ENCODE measurements at regions not wholly inside any gene's neighbourhood (a gene's known extent, or its start where the extent isn't known, plus 50 kb on each side); places are given as distances from the start of the nearest gene placed in this dataset.
A peak's percentile ranks its signal among the peaks of the same experiment; 100 is the strongest.

DNA sequence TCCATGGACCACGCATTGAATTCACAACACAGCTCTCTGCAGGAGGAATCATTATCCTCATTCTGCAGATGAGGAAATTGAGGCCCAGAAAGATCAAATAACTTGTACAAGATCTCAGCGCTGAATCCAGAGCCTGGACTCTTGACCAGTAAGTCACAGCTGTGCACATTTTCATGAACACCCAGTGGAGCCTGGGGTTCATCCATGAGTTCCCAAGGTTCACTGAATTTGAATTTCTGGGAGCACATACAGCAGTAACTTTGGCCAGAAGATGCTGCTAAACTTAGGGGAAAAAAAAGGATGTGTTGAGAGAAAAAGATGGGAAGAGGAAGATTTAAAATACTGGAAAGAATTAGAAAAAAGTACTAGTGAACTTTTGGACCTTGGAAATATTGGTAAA, 218.7 kb upstream of the PPARGC1A start:
- DNase-seq (ENCODE audit: low read depth): no peak

DNA sequence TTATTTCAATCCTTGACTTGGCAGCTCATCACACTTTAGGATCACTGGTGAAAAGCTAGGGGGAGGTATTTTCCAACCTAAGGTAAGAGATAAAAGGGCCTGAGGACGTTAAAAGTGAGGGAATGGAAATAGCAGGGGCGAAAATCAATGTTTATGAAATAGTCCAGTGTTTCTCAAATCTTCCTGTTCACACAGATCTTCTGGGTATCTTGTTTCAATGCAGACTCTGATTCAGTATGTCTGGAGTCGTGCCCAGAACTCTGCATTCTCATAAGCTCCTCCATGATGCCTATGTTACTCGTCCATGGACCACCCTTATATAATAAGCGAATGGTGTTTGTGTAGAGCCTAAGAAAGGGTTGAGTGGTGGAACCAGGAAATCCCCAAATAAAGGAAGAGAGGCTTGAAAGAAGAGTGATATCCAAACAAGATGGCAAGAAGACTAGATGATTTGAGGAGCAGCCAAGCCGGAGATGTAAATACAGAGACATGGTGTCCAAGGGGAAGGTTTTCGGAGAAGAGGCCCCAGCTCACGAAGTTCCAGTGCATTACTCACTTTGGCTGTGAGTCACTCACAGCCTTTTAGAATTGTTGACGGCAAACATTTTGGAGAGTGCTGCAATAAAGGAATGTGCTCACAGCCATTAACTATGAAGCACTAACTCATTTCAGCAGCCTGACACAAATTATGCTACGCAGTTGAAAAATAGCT, 215.6 kb upstream of the PPARGC1A start:
- peak; percentile 63 for DNase-seq (ENCODE audit: low read depth)

DNA sequence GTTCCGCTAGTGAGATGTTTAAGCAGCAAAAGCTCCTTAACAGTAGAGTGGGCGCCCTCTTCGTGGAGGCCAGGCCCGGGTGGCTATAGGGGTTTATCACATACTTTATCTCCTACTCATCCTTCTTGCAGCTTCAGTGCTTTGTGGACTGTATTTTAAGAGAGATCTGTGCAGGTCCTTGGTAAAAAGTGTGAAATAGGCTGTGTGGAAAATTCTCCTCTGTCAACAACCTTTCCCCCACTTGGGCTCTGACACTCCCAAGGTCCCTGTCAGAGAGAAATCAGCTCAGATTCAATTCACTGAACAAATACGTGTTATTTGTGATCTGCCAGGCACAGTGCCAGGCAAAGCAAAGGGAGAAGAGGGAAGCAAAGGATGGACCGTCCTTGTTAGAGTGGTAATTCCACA, 214.3 kb upstream of the PPARGC1A start:
- peak; percentile 8 for DNase-seq (ENCODE audit: low read depth)

DNA sequence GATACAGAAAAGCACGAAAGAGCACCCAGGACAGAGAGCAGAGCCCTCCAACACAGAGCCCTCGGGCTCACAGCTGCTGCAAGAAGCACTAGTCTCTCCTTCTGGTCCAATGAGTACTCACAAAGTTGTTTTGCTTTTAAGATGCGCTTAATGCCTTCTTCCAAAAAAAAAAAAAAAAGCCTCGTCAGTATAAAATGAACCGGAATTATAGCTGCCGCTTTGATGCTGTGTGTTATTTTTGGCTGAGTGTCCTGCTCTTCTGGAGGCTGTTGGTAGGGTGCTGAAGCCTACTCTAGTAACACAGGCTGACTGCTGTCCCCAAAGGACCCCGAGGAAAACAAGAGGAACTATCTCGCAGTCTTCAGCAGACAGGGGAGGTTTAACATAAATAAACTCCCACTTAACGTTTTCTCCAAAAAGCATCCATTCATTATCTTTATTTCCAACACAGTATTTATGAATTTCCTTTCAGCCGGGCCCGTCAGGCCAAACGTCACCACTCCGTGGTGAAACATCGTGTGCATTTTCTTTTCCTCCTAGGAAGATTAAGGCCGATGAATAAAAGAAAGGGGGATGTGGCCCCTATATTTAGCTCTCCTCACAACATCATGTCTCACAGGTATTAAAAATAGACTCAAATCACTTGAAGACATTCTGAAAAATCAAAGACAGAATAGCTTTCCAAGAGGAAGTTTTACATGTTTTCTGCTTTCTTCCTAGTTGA, 213.7 kb upstream of the PPARGC1A start:
- no peak for DNase-seq (ENCODE audit: low read depth)

DNA sequence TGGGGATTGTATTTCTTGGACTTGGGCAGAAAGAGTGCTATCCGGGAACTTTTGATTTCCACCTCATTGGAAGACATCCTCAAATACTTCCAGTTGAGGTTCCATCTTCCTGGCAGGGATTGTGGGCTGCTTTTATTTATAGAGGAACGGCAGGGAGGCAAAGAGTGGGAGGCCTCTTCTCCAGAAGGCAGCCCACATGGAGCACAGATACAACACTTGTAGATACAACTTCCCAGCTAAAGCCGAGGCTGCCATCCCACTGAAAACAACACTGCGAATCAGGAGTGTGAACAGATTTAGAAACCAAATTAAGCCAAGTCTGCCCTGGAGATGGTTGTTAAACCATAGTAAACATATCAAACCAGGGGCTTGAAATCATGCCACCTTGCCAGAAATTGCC, 212.8 kb upstream of the PPARGC1A start:
- no peak for DNase-seq (ENCODE audit: low read depth)

DNA sequence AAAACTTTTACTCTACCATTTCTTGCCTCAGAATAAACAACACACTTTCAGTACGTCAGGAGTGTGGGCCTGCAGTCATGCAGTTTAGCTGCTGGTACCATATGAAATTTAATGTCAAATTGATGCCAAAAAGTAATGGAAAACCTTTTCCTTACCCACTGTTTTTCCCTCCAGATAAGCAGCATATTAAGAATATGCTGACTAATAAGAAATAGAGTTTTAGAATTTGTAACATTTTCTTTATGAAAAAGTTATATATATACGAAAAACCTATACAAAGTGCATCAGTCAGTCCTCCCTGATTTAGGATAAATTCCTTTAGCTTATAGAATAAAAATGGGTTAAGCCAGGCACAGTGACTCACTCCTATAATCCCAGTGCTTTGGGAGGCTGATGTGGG, 206.8 kb upstream of the PPARGC1A start:
- no peak for DNase-seq (ENCODE audit: low read depth)

DNA sequence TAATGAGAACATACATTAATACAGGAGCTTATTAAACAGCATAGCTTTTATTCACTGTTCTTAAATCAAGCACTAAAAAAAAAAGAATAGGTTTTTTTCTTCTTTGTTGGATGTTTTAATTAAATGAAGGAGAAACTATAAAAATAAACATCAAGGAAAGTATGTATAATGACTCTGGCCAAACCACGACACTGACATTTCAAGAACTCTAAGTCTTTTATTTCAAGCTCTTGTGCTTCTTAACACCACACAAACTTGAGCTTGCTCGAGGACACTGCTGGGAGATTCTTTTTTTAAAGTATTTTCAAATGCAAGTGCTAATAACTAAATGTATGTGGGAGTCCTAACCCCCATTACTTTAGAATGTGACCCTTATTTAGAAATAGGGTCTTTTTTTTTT, 204.9 kb upstream of the PPARGC1A start:
- DNase-seq (ENCODE audit: low read depth): no peak

DNA sequence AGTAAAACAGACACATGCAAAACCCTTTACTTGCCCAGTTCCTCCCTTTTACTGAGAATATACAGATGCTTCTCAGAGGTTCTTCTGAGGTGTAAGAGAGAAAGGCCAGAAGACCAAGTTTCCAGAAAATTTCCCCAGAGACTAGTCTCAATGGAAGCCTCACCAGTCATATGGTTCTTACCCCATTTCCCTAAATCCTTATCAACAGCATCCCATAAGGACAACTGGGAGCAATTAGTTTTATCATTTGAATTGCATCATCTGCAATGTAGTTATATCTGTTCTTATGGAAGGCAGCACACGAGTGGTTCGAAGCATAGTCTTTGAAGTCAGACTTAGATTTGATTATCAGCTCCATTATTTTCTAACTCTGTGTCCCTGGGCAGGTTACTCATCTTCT, 203.6 kb upstream of the PPARGC1A start:
- DNase-seq (ENCODE audit: low read depth): no peak

DNA sequence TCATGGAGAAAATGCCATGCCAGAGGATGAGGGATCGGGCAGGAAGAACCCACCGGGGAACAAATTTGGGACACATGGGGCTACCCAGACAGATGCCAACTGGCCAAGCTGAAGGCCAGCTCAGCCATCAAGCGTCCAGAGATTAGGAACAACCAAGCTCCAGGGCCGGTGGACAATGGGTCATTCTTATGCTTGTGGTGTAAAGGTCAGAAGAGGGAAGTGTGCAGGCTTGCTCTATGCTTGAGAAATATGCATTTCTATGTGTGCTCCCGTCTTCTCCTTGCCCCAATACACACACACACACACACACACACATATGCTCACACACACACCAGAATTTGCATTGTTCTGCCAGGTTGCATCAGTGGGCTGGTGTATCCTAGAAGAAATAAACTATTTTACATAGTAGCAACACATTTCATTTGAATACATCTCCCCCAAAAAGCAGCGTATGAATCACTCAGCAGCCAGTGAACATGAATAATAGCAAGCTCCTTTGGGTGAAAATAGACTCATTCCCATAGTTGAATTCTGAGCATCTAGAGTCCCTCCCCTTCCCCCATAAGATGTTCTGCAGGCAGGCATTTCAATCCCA, 201.9 kb upstream of the PPARGC1A start:
- DNase-seq (ENCODE audit: low read depth): no peak

DNA sequence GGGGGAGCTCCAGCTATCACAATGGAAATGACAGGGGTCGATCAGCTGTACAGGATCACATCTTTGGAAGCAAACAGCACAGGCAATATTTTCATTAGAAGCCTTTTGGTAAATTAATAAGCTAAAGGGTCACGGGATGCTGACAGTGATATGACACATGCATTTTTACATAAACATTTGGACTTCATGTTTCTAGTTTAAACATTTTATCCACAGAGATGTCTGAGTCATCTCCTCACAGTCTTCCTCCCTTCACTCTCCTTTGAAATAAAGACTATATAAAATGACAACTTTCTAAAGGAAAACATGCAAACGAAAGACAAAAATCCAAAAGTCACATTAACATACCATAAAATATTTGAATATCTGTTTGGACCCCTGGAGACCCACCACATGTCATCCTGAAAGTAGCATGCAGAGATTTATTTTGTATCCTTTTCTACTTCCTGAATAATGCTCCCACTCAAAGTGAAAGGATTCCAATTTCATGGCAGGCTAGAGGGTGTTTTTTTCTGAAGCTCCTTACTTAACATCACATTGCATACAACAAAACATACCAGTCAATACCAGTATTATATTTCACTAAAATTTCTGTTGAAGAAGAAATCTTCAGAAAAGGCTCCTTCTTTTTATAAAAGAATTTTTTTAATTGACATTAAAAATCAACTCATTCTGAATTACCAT, 200.1 kb upstream of the PPARGC1A start:
- DNase-seq (ENCODE audit: low read depth): no peak

DNA sequence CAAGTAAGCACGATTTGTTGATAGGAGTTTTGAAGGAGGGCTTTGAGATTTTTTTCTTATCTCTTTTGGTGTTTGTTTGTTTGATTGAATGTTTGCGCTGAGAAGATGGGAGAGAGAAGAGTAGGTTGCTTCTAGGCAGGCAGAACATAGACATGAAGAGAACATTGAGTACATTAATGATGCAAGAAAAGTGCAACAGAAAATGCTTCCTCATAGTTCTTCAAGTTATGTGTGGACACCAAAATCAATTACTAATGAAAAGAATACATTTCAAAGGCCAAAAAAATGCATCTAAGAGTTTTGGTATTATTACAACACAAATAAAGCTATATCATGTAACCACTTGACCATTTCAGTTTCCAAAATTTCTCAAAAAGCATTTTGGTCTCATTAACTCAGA, 191.0 kb upstream of the PPARGC1A start:
- DNase-seq (ENCODE audit: low read depth): no peak

DNA sequence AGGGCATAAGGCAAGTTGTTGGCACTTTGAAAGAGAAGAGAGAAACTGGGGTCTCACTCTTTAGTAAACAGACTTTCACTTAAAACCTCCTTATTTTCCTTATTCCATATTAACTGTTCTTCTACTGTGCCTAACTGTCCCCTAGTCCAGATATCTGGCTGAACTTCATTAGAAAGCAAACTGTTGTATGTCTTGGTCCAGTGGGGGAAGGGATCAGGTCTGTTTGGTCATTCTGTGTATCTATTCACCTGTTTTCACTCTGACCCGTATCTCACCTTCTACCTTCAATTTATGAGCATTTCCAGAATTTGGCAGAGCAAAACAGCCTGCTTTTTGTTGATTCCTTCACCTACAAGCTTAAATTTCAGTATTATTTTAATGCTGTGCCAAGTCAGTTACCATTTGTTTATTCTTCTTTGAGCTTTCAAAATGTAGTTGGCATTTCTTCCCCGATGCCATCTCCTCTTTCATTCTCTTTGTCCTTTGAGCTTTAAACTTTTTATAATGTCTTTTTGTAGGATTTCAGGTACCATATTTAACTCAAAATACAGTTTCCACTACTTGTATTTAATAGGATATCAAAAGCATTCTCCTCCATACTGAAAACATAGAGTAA, 188.6 kb upstream of the PPARGC1A start:
- no peak for DNase-seq (ENCODE audit: low read depth)

DNA sequence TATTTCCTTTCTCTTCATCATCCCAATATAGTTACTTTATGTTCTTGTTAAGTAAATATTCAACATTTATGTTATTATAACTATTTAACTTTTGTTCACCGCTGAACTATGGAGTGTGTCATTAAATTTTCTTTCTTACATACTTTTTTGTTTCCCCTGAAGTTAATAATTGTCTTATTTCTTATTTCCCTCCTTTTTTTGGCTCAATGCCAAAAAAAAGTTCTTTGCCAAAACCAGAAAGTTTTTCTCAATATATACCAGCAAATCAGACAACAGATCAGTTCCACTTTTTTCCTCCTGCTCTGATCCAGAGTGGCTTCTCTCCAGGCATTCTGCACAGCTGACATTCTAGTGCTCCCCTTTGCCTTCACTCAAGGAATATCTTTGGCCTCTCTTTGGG, 187.0 kb upstream of the PPARGC1A start:
- DNase-seq (ENCODE audit: low read depth): no peak

DNA sequence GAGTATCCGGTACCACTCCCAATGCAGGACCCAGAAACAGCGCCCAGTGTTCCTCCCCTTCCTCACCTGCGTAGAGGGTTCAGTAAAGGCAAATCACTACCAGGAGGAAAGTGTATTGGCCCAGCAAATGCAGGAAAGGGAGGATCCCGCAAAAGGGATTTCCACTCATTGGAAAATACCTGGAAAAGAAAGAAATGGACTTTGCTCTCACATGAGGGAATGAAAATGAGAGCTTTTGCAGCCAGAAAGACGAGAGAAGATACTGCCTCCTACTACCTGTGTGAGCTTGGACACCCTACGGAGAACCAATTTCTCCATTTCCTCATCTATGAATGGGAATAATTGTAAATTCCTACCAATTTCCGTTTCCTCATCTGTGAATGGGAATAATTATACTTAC, 184.1 kb upstream of the PPARGC1A start:
- no peak for DNase-seq (ENCODE audit: low read depth)

DNA sequence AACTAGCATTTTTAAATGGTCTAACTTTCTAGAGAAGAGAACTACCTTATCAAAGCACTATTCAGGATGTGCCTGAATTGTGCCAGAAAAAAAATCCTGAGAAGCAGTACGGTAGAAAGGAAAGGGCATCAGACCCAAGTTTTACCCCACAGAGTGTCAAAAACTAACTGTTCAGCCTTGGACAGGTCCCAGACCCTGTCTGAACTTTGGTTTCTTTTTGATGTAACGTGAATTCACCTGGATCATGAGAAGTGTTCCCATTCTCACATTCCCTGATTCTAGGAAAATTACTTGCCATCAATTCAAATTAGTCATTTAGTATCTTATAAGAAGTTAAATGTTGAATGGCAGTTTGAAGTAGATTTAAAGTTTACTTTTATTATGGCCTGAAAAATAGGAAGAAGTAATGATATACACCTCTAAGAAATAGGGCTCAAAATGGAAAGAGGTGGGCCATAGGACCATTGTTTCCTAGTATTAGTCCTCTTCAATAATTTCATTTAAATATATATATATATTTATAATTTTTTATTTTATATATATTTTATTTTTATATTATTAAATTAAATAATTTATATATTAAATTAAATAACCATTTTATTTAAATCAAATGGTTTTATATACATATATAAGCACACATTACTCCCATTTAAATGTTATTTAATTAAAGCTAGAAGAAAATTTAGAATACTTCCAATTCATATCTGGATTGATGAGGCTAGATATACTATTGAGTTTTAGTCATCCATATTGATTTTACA, 181.9 kb upstream of the PPARGC1A start:
- no peak for DNase-seq (ENCODE audit: low read depth)

DNA sequence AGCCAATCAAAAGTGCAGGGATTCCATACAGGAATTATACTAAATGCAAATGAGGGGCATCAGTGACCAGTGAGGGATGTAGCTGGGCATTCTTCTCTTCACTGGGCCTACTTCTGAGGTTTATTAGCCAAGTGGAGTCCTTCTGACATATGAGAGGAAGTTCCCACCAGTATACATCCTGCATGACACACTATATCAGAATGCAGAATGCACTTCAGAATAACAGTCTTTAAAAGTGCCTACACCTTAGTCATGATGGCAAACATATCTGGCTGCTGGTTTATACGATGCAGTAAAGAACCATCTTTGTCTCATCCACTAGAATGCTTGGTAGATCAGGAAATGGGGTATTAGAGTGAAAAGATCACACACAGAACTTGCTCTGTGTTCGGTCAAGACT, 180.3 kb upstream of the PPARGC1A start:
- peak; percentile 36 for DNase-seq (ENCODE audit: low read depth)

DNA sequence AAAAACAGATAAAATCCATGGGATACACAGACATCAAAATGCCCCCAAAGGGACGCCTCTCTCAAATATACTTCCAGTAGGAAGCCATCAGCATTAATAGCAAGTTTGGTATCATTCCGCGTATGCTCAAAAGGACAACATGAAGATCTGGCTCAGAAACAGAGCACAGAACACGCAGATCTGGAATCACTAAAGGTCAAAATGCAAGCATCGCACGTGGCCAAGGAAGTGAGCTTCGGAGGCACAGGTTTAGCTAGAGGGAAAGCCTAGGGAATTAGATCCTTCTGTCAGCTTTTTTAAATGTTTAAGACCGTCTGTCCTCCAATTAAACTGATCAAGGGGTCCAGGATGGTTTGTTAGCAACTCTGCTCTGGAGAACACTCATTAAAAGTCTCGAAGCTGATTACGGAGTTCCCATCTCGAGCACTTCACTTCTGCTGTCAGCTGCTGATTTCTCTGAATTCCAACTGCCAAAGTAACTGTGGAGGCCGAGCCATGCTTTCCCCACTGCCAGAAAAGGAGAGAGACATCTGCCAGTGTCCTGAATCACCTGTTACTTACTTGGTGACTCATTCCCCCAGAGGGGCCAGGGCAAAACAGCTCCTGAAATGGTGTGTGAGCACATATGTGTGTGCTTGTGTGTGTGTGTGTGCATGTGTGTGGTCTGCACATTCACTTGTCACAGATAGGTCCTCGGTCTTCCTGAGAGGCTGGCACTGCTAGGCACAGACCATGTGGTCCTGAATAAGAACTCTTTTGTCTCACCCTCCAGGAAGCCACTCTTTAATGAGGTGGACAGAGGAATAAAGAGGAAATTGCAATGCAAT, 177.7 kb upstream of the PPARGC1A start:
- DNase-seq (ENCODE audit: low read depth): no peak

DNA sequence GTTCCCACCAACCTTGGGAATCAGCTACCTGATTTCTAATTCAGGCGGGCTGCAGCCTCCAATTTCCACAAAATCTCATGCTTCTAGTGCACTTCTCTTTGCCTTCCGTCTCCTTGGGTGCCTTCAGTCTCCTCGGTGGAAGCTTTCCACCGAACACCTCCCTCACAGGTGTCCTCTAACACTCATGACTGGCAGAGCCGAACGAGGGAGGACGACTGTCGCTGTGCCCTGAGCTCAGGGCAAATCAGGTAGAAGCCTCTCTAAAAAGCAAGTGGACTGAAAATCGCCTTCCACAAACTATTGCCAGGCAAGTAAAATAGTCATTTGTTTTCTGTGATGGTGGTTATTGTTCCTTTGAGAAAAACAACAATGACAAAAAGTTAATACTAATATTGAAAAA, 176.1 kb upstream of the PPARGC1A start:
- DNase-seq (ENCODE audit: low read depth): no peak

DNA sequence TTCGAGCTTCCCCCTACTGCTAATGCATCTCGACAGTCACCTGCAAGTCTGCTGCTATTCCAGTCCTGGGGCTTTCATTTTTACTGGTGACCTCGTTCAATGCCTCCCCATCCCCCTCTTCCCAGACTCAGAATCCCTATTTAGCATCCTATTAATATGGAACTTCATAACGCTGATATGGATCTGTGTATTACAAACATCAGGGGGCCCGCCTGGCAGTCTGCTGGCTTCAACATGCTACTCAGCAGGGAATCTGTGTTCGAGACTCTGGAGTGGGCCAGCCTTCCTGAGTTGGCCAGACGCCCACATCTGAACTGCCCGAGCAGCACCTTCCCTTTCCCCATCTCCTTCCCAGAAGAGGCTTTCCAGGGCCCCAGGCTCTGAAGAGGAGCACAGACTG, 173.9 kb upstream of the PPARGC1A start:
- DNase-seq (ENCODE audit: low read depth): no peak

DNA sequence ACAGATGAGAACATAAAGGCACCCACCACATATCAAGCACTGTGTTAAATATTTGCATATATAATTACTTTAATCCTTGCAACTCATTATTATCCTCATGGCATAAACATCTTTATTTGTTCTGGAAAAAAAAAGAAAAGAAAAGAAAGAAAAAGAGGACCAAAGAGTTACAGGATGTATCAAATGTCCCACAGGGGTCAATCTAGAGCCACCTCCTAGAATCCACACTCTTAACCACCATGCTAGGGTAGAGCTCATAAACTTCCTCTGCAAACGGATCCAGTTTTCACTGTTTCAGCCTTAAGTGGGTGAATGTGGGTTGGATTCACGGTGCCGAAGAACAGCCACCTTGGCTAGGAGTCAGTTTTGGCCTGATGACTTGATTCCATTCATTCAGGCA, 171.1 kb upstream of the PPARGC1A start:
- no peak for DNase-seq (ENCODE audit: low read depth)

DNA sequence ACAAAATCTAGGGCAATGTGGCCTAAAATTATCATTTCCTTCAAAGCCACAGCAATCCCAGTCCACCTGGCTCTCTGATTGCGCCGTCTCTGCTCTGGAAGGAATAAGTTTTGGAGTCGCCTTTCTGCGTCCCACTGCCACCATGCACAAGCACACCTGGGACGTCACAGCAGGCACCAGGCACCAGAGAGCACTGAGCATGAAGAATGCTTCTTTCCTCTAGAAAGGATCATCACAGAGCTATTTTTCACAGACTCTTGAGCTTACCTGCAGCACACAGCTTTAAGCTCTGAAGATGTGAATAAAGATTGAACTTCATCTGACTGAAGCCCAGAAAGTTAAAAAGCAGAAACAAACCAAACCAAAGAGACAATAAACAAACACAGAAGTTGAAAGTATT, 170.0 kb upstream of the PPARGC1A start:
- DNase-seq (ENCODE audit: low read depth): no peak

Data from amniotic epithelial cell (primary cell).